ENCODE measurements at regions not wholly inside any gene's neighbourhood (a gene's known extent, or its start where the extent isn't known, plus 50 kb on each side); places are given as distances from the start of the nearest gene placed in this dataset.

DNA sequence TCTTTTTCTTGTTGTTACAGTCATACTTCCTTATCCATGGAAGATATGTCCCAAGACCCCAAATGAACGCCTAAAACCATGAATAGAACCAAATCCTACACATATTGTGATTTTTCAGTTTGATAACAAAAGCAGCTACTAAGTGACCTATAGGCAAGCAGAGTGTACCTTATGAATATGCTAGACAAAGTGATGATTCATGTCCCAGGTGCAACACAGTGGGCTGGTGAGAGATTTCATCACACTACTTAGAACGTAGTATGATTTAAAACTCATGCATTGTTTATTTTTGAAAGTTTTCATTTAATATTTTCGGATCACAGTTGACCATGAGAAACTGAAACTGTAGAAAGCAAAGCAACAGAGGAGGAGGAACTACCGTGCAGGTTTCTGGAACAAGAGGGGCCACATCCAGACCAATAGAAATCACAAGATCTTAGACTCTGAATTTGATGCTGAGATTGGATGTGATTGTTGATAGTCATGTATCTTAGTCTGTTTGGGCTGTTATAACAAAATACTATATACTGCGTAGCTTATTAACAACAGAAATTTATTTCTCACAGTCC lies 470.8 kb upstream of the VRK2 start:
- Histone ChIP-seq H3K9ac (ENCODE audit: low read depth in 1 of 3, low read length in 3 of 3) (no peak overlapping the region), H3K36me3 (ENCODE audit: control insufficient read depth in 3 of 3, insufficient read depth in 3 of 3, low read length in 3 of 3) (no peaks in the 10 kb centered on the region), H3K27me3 (ENCODE audit: control insufficient read depth in 3 of 3, insufficient read depth in 3 of 3, low read length in 3 of 3) (no peaks in the 10 kb centered on the region)

DNA sequence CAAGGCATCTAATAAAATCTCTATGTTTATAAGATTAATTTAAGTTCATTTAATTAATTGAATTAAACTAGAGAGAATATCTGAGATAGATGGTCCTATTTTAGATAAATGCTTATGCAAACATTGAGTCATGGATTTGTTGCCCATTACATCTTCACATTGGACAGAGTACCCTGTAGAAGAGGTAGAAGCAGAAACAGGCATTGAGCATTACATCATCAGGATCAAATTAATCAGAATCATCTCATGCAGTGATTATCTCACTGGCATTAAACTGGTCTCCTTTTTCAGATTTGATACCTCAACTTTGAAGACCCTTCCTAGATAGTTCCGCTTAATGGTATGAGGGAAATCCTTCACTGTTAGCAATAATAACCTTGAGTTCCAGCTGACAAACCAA lies 469.6 kb upstream of the VRK2 start:
- H3K9me3 ChIP-seq (ENCODE audit: control insufficient read depth in 3 of 3, low read length in 3 of 3), result no peaks in the 10 kb centered on the region
- no peak overlapping the region for H3K4me3 ChIP-seq (ENCODE audit: low read length in 3 of 3)
- no peak overlapping the region for H3K9ac ChIP-seq (ENCODE audit: low read depth in 1 of 3, low read length in 3 of 3)
- no peak overlapping the region for H3K27ac ChIP-seq (ENCODE audit: low read depth, low read length)
- H3K27me3 ChIP-seq (ENCODE audit: control insufficient read depth in 3 of 3, insufficient read depth in 3 of 3, low read length in 3 of 3), result no peaks in the 10 kb centered on the region
- H3K4me1 ChIP-seq (ENCODE audit: control insufficient read depth in 3 of 3, insufficient read depth in 3 of 3, low read length in 3 of 3), result no peaks in the 10 kb centered on the region
- H3K36me3 ChIP-seq (ENCODE audit: control insufficient read depth in 3 of 3, insufficient read depth in 3 of 3, low read length in 3 of 3), result no peaks in the 10 kb centered on the region

More for the DNA sequence above, 470.8 kb upstream of the VRK2 start:
- Histone ChIP-seq H3K9me3 (ENCODE audit: control insufficient read depth in 3 of 3, low read length in 3 of 3) (no peaks in the 10 kb centered on the region), H3K27ac (ENCODE audit: low read depth, low read length) (no peak overlapping the region), H3K4me1 (ENCODE audit: control insufficient read depth in 3 of 3, insufficient read depth in 3 of 3, low read length in 3 of 3) (no peaks in the 10 kb centered on the region), H3K4me3 (ENCODE audit: low read length in 3 of 3) (no peak overlapping the region)

DNA sequence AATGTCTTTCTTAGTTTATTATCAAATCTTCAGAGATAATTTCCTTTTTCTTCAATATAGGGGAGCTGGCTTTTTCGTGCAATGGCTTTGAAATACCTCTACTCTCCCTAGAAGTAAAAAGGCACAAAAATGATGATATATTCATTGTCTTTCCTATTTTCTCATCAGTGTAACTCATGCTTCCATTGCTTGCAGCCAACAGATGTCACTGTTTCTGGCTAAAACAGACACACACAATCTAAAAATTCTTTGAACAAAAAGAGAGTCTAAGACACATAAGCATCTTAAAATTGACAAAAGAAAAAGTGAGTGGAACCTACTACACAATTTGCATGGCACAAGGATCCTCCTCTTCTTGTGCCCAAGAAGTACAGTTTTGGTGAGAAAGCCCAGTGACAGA lies 448.7 kb upstream of the VRK2 start:
- H3K4me3 ChIP-seq (ENCODE audit: low read length in 3 of 3), result no peak overlapping the region
- H3K36me3 ChIP-seq (ENCODE audit: control insufficient read depth in 3 of 3, insufficient read depth in 3 of 3, low read length in 3 of 3), result no peaks in the 10 kb centered on the region
- H3K27me3 ChIP-seq (ENCODE audit: control insufficient read depth in 3 of 3, insufficient read depth in 3 of 3, low read length in 3 of 3), result no peaks in the 10 kb centered on the region
- no peaks in the 10 kb centered on the region for H3K9me3 ChIP-seq (ENCODE audit: control insufficient read depth in 3 of 3, low read length in 3 of 3)
- no peaks in the 10 kb centered on the region for H3K4me1 ChIP-seq (ENCODE audit: control insufficient read depth in 3 of 3, insufficient read depth in 3 of 3, low read length in 3 of 3)
- no peak overlapping the region for H3K27ac ChIP-seq (ENCODE audit: low read depth, low read length)
- H3K9ac ChIP-seq (ENCODE audit: low read depth in 1 of 3, low read length in 3 of 3), result no peak overlapping the region

DNA sequence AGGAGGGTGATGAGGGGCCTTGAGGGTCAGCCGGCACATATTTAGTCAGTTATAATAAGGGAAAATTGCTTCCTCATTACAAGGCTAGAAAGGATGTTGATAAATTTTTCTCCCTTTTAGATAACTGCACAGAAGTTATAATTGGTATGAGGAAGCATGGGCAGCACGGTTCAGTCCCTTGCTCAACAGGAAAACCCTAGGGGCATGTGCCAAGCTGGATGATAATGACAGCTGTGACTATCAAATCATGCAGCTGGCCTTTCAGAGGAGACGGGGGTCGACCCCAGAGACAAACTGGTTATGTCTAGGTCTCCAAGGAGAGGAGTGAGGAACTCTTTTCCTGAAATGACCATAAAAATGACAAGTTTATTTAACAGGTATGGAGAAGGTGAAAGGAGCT lies 448.1 kb upstream of the VRK2 start:
- H3K36me3 ChIP-seq (ENCODE audit: control insufficient read depth in 3 of 3, insufficient read depth in 3 of 3, low read length in 3 of 3), result no peaks in the 10 kb centered on the region
- no peaks in the 10 kb centered on the region for H3K9me3 ChIP-seq (ENCODE audit: control insufficient read depth in 3 of 3, low read length in 3 of 3)
- H3K9ac ChIP-seq (ENCODE audit: low read depth in 1 of 3, low read length in 3 of 3), result no peak overlapping the region
- no peak overlapping the region for H3K4me3 ChIP-seq (ENCODE audit: low read length in 3 of 3)
- H3K27me3 ChIP-seq (ENCODE audit: control insufficient read depth in 3 of 3, insufficient read depth in 3 of 3, low read length in 3 of 3), result no peaks in the 10 kb centered on the region
- no peak overlapping the region for H3K27ac ChIP-seq (ENCODE audit: low read depth, low read length)
- H3K4me1 ChIP-seq (ENCODE audit: control insufficient read depth in 3 of 3, insufficient read depth in 3 of 3, low read length in 3 of 3), result no peaks in the 10 kb centered on the region

DNA sequence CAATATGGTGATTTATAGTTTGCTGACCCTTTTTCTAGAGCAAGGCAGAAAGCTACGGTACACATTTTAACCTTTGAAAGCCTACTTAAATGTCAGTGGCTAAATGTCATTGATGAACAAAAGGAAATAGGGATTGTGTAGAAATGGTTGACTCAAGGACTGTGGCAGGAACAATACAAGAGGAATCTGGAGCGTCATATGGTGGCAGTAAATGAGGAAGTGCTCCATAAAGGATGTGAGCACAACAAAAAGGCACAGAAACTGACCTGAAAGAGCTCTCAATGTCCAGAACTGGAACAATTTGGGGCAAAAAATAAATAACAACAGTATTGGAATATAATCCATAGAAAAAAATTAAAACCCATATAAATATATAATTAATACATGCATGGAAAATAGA lies 443.9 kb upstream of the VRK2 start:
- H3K9me3 ChIP-seq (ENCODE audit: control insufficient read depth in 3 of 3, low read length in 3 of 3), result no peaks in the 10 kb centered on the region

DNA sequence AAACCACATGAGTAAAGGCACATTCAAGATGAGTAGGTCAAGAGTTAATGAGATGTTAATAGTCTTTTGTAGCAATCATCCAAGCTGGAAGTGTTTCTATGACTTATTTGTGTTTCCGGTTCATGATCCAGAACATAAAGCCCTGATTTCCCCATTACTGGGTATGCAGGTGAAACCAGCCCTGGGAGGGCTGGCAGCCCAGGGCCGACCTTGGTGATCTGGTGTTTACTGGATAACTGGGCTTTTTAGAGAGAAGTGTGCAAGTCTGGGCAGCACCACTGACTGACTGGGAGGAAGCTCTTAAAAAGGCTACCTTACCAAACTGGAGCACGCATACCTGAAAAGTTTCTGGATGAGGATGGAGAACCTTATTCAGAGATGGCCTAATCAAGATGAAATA lies 431.6 kb upstream of the VRK2 start:
- Histone ChIP-seq H3K4me1 (ENCODE audit: control insufficient read depth in 3 of 3, insufficient read depth in 3 of 3, low read length in 3 of 3) (no peaks in the 10 kb centered on the region), H3K4me3 (ENCODE audit: low read length in 3 of 3) (no peak overlapping the region), H3K9me3 (ENCODE audit: control insufficient read depth in 3 of 3, low read length in 3 of 3) (no peaks in the 10 kb centered on the region), H3K27me3 (ENCODE audit: control insufficient read depth in 3 of 3, insufficient read depth in 3 of 3, low read length in 3 of 3) (no peaks in the 10 kb centered on the region), H3K27ac (ENCODE audit: low read depth, low read length) (no peak overlapping the region), H3K36me3 (ENCODE audit: control insufficient read depth in 3 of 3, insufficient read depth in 3 of 3, low read length in 3 of 3) (no peaks in the 10 kb centered on the region), H3K9ac (ENCODE audit: low read depth in 1 of 3, low read length in 3 of 3) (no peak overlapping the region)

More for the DNA sequence above, 443.9 kb upstream of the VRK2 start:
- Histone ChIP-seq H3K36me3 (ENCODE audit: control insufficient read depth in 3 of 3, insufficient read depth in 3 of 3, low read length in 3 of 3) (no peaks in the 10 kb centered on the region), H3K27me3 (ENCODE audit: control insufficient read depth in 3 of 3, insufficient read depth in 3 of 3, low read length in 3 of 3) (no peaks in the 10 kb centered on the region), H3K27ac (ENCODE audit: low read depth, low read length) (no peak overlapping the region), H3K4me3 (ENCODE audit: low read length in 3 of 3) (no peak overlapping the region), H3K4me1 (ENCODE audit: control insufficient read depth in 3 of 3, insufficient read depth in 3 of 3, low read length in 3 of 3) (no peaks in the 10 kb centered on the region), H3K9ac (ENCODE audit: low read depth in 1 of 3, low read length in 3 of 3) (no peak overlapping the region)

DNA sequence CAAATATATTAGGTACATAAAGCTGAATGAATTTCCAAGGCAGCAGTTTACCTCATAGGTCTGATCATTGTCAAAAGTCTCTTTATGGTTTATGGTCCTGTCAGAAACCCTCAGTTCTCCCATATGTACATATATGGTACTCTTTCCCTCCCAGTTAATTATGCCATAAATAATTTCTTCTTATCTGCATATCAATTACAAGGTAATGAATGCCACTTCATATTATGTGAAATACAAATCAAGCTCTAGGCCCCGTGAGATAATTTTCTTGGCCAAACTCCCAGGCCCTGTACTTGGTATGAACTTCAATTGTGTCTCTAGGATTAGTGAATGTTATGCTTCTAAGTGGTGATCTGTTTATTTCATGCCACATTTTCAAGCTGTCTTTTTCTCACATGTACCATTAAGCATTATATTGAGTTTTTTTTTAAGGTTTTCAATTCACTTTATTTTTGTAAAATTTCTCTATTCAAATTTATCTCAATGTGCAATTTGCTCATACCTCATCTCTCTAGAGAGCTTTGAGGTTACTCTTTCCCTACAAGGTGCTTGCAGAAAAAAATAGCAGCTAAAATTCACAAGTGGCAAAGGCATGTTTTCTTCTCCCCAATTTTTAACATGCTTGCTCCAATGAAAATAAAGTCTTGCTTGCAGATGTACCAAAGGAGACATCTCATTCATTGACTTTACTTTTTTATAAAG lies 430.6 kb upstream of the VRK2 start:
- Histone ChIP-seq H3K4me1 (ENCODE audit: control insufficient read depth in 3 of 3, insufficient read depth in 3 of 3, low read length in 3 of 3) (no peaks in the 10 kb centered on the region), H3K27ac (ENCODE audit: low read depth, low read length) (no peak overlapping the region), H3K4me3 (ENCODE audit: low read length in 3 of 3) (no peak overlapping the region), H3K36me3 (ENCODE audit: control insufficient read depth in 3 of 3, insufficient read depth in 3 of 3, low read length in 3 of 3) (no peaks in the 10 kb centered on the region), H3K9me3 (ENCODE audit: control insufficient read depth in 3 of 3, low read length in 3 of 3) (no peaks in the 10 kb centered on the region), H3K27me3 (ENCODE audit: control insufficient read depth in 3 of 3, insufficient read depth in 3 of 3, low read length in 3 of 3) (no peaks in the 10 kb centered on the region), H3K9ac (ENCODE audit: low read depth in 1 of 3, low read length in 3 of 3) (no peak overlapping the region)

DNA sequence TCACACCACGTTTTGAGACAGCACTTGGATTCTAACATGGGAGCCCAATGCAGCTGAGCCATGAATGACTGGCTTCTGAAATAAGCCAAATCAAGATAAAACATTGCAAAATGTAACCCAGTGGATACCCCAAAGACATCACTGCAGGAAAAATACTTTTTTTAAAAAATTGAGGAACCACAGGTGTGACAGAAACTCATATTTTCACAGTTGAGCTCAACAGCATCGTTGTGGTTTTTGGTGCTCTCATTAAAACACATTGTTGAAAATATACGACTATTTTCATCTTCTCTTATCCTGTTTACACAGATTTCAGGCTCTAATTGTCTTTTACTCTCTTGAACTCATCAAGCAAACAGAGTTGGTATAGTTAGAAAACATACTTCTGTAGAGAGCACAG lies 429.3 kb upstream of the VRK2 start:
- Histone ChIP-seq H3K9ac (ENCODE audit: low read depth in 1 of 3, low read length in 3 of 3) (no peak overlapping the region), H3K4me1 (ENCODE audit: control insufficient read depth in 3 of 3, insufficient read depth in 3 of 3, low read length in 3 of 3) (no peaks in the 10 kb centered on the region), H3K27me3 (ENCODE audit: control insufficient read depth in 3 of 3, insufficient read depth in 3 of 3, low read length in 3 of 3) (no peaks in the 10 kb centered on the region), H3K9me3 (ENCODE audit: control insufficient read depth in 3 of 3, low read length in 3 of 3) (no peaks in the 10 kb centered on the region), H3K36me3 (ENCODE audit: control insufficient read depth in 3 of 3, insufficient read depth in 3 of 3, low read length in 3 of 3) (no peaks in the 10 kb centered on the region), H3K4me3 (ENCODE audit: low read length in 3 of 3) (no peak overlapping the region), H3K27ac (ENCODE audit: low read depth, low read length) (no peak overlapping the region)

DNA sequence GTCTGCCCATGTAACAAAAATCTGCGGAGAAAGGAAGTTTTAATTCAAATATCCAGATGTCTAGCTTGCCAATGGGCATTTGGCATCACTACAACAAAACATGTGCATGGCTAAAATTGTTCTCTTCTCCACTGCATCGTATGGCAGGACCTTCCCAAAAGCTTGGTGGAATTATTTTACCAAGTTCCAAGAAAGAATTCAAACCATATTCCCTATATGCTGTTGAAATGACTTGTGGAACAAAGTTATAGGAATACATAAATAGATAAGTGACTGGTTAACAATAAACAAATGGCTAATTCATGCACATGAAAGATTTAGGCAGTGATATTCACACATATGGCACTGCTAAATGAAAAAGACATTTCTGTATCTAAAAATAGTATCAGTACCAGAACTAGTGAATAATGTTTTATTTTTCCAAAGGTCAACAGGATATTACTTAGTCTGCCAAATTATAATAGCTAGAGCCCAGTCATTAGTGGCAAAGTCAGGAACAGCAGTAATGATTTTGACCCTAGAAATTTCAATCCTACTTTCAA lies 425.4 kb upstream of the VRK2 start:
- H3K9me3 ChIP-seq (ENCODE audit: control insufficient read depth in 3 of 3, low read length in 3 of 3), result no peaks in the 10 kb centered on the region
- no peak overlapping the region for H3K4me3 ChIP-seq (ENCODE audit: low read length in 3 of 3)
- H3K4me1 ChIP-seq (ENCODE audit: control insufficient read depth in 3 of 3, insufficient read depth in 3 of 3, low read length in 3 of 3), result no peaks in the 10 kb centered on the region
- H3K27me3 ChIP-seq (ENCODE audit: control insufficient read depth in 3 of 3, insufficient read depth in 3 of 3, low read length in 3 of 3), result no peaks in the 10 kb centered on the region
- no peak overlapping the region for H3K27ac ChIP-seq (ENCODE audit: low read depth, low read length)
- no peak overlapping the region for H3K9ac ChIP-seq (ENCODE audit: low read depth in 1 of 3, low read length in 3 of 3)
- no peaks in the 10 kb centered on the region for H3K36me3 ChIP-seq (ENCODE audit: control insufficient read depth in 3 of 3, insufficient read depth in 3 of 3, low read length in 3 of 3)

DNA sequence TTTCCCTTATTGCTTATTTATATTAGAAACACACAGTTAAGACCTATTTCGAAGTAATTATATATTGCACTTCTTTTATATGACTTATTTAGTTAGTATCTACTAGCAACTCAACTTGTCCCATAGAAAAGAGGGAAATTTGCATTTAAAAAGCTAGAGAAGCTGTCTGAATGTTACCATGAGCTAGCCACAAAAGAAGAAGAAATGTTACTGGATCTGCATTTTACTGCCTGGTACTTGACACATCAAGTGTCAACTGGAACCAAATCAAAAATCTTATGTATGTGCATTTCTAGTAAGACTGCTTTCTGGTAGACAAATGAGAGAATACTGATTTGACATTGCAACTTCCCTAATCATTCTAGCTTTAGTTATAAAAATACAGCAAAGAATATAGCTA lies 424.6 kb upstream of the VRK2 start:
- no peaks in the 10 kb centered on the region for H3K36me3 ChIP-seq (ENCODE audit: control insufficient read depth in 3 of 3, insufficient read depth in 3 of 3, low read length in 3 of 3)
- no peak overlapping the region for H3K9ac ChIP-seq (ENCODE audit: low read depth in 1 of 3, low read length in 3 of 3)
- H3K4me1 ChIP-seq (ENCODE audit: control insufficient read depth in 3 of 3, insufficient read depth in 3 of 3, low read length in 3 of 3), result no peaks in the 10 kb centered on the region
- H3K9me3 ChIP-seq (ENCODE audit: control insufficient read depth in 3 of 3, low read length in 3 of 3), result no peaks in the 10 kb centered on the region
- H3K27me3 ChIP-seq (ENCODE audit: control insufficient read depth in 3 of 3, insufficient read depth in 3 of 3, low read length in 3 of 3), result no peaks in the 10 kb centered on the region
- H3K4me3 ChIP-seq (ENCODE audit: low read length in 3 of 3), result no peak overlapping the region
- no peak overlapping the region for H3K27ac ChIP-seq (ENCODE audit: low read depth, low read length)
